ENCODE measurements at regions not wholly inside any gene's neighbourhood (a gene's known extent, or its start where the extent isn't known, plus 50 kb on each side); places are given as distances from the start of the nearest gene placed in this dataset.

- TF ChIP-seq CHD7 (IDR thresholded peaks at IDR 0.05; ENCODE audit: insufficient replicate concordance, low read length) (no peak), SIRT6 (IDR thresholded peaks at IDR 0.05; ENCODE audit: low read length) (no peak), SP4 (IDR thresholded peaks at IDR 0.05; ENCODE audit: low read length) (no peak), TAF7 (optimal IDR thresholded peaks at IDR 0.05; ENCODE audit: borderline replicate concordance, low read depth, low read length) (no peak), NRF1 (IDR thresholded peaks at IDR 0.05; ENCODE audit: low read depth, low read length) (no peak), NANOG (IDR thresholded peaks at IDR 0.05; ENCODE audit: insufficient read depth, low read depth, low read length, poor library complexity, severe bottlenecking) (no peak), TAF1 (IDR thresholded peaks at IDR 0.05; ENCODE audit: low read depth, low read length) (no peak), SP2 (IDR thresholded peaks at IDR 0.05; ENCODE audit: low read length) (no peak), SIX5 (IDR thresholded peaks at IDR 0.05; ENCODE audit: low read depth, low read length) (no peak), CREB1 (IDR thresholded peaks at IDR 0.05) (no peak), FOSL1 (IDR thresholded peaks at IDR 0.05; ENCODE audit: insufficient read depth, low read depth, low read length) (no peak), JUN (IDR thresholded peaks at IDR 0.05; ENCODE audit: low read depth, low read length) (no peak), RAD21 (IDR thresholded peaks at IDR 0.05 in 1 of 2, conservative IDR thresholded peaks at IDR 0.05 in 1 of 2; ENCODE audit: low read depth in 2 of 2, low read length in 2 of 2) (no peak)
These were observed 191.0 kb upstream of the PMFBP1 start (continued) for GRCh38 chr16:72362973-72363372.
